Dermis blood vessel endothelial cell (primary cell): ENCODE measurements at regions not wholly inside any gene's neighbourhood (a gene's known extent, or its start where the extent isn't known, plus 50 kb on each side); places are given as distances from the start of the nearest gene placed in this dataset.
"Not testable (repeated sequence)": the region's sequence is repeated elsewhere in the genome, so short reads cannot be mapped to it uniquely, and the experiment has no call there.

ENCODE experiments used
- DNase-seq: peaks from one replicate; pipeline ENCODE4 v3.0.0; 2010

GRCh38 chr21:35449846-35450245 lies 400.7 kb upstream of the RUNX1 start:
- DNase-seq = no peak

- DNase-seq = no peak
Observed at GRCh38 chr21:35448876-35449599, 399.9 kb upstream of the RUNX1 start.

GRCh38 chr21:35444391-35444790 lies 395.3 kb upstream of the RUNX1 start:
- DNase-seq = no peak

- no peak for DNase-seq
Observed at GRCh38 chr21:35441868-35442582, 392.9 kb upstream of the RUNX1 start.

- no peak for DNase-seq
Observed at GRCh38 chr21:35438643-35439404, 389.7 kb upstream of the RUNX1 start.

DNA sequence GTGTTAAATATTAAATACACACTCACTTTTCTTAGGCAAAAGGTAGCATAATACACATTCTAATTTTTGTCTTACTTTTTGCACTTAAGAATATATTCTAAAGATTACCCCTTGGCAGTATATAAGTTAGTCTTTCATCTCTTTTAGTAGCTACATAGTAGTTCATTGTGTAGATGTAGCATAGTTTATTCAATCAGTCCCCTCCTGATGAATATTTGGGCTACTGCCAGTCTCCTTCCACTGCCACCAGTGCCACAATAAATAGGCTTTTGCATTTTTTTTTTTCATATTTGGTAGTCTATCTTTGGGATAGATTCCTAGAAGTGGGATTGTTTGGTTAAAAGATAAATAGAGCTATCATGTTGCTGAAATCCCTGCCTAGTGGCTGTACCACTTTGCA lies 388.8 kb upstream of the RUNX1 start:
- DNase-seq = no peak

DNA sequence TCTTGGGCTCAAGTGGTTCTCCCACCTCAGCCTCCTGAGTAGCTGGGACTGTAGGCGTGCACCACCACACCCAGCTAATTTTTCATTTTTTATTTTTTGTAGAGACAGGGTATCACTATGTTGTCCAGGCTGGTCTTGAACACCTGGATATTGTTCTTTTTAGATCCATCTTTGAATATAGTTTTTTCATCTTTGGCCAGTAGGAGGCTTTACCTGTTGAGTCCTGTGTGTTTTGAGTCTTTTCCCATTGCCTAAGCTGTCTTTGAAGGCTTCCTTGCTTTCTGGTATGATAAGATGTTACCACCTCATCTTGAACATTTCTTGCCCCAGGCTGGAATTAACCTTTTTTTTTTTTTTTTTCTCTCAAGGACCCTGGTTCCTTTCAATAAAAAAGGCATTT lies 387.8 kb upstream of the RUNX1 start:
- DNase-seq = no peak

DNA sequence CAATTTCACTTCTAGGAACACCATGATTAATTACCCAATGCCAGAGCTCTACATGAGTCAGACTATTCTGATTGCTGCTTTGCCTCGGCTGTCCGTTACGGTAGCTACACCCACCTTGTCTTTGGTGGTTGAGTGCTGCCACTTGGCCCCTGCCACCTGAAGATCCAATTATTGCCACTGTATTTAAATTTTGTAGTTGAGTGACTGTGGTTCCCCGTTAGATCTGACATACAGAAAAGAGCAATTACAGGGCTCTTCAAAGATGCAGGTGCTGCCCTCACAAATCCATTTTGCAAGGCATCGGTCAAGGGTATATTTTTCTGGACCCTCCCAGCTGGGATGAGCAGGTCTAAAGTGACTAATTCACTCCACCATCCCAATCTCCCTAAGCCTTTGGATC lies 383.5 kb upstream of the RUNX1 start:
- not testable (repeated sequence) for DNase-seq

DNA sequence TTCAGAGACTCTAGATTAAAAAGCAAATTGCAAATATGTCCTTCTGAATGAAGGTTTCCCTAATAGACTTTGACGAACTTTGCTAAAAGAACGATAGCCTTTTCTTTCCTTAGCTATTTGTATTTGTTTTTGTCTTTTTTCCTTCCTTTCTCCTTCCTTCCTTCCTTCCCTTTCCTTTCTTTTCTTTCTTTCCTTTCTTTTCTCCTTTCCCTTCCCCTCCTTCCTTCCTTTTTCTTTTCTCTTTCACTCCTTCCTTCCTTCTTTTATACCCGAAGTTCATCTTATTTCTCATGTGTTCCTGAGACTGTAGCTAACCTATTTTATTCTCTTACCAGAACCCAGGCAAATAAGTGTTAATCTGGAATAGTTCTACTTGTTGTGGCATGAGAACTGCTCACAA lies 381.2 kb upstream of the RUNX1 start:
- no peak for DNase-seq

DNA sequence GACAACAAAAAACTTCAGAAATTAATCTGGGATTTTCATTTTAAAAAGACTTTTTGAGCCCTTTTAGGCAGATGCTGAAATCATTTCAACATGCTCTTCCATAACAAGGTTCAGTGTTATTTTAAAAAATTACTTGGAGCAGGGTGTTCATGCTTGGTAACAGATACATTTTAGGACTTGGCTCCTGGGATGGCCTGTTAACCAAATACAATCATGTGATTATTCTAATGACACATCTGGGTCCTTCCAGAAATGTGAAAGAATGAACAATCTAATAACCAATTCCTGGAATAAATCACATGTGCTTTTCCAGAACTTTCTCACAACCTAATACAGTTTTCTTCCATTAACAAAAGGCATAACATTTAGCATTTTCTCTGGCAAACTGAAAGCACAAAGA lies 379.8 kb upstream of the RUNX1 start:
- DNase-seq = no peak

DNA sequence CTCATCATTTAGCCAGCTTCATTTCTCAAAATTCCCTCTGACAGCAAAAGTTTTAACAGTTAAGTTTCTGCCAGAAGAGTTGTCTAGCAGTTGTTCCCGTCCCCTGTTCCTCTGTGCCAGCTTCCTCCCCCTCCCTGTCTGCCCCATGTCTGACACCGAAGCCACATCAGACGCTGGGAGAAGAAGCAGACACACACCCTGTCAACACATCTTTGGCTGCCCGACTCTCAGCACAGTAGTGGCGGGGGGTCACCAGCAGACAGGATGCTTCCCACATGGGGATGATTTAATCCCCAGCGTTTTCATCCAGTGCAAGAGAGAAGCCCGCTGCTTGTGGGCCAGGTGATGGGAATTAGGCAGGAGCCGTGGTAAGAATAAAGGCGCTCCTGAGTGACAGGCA lies 379.4 kb upstream of the RUNX1 start:
- no peak for DNase-seq

DNA sequence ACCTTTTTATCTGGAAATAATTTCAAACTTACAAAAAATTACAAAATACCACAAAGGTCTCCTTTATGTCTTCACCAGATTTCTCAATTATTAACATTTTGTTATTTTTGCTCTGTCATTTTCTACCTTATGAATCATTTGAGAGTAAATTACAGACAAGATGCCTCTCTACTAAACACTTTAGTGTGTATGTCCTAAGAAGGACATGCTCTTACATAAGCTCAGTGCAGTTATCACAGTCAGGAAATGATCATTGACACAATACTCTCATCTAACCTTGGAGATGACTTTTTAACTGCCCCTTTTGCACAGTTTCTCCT lies 378.9 kb upstream of the RUNX1 start:
- DNase-seq = no peak

GRCh38 chr21:35427320-35428000 lies 378.4 kb upstream of the RUNX1 start:
- DNase-seq = no peak

DNA sequence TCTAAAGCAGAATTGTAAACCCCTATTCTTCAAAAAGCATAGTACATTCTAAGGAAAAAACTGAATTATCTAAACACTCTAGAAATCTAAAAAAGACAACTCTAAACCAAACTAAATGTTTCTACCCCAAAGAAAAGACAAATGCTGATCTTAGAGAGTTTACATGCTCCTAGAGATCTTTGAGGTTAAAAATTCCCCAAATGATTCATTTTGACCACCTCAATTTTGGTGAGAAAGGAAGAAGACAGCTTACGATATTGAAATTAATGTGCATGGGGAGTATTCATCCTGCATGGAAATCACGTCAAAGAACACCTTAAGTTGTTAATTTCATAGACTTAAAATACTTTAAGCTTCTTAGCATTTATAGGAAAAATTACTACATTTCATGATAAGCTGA lies 377.8 kb upstream of the RUNX1 start:
- no peak for DNase-seq

DNA sequence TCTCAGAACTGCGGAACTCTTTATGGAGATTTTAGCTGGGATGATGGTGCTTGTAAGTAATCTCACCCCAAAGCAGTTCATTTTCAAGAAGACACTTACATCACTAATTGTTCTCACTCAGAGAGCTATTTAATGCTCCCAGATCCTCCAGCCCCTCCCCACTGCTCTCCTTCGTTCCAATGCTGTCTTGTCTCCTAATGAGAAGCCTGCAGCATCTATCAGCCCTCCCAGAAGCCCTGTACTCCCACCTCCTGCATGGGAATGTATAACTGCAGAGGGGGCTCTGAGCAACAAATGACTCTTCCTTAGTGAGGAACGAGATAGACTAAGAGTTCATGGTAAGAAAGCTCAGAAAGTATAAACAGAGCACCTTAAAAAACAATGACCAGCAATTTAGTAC lies 377.4 kb upstream of the RUNX1 start:
- DNase-seq = no peak

- DNase-seq = no peak
Observed at GRCh38 chr21:35424122-35424521, 375.0 kb upstream of the RUNX1 start.

DNA sequence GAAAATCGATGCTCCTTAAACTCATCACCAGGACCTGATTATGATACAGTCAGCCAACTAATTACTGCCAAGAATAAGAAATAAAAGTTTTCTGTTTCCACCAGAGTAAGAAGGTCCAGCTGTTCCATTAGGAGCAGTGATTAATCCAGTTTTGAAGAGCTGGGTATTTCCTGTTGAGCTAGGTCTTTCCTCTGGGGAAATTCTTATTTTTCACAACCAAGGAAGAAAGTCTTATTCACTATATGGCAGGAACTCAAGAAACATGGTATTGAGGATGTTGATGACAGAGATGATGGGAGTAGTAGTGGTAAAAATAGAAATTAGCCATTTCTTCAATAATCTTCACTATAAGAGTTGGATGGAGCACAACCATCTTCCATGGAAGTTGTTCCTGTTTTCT lies 374.6 kb upstream of the RUNX1 start:
- DNase-seq = peak; percentile 7

DNA sequence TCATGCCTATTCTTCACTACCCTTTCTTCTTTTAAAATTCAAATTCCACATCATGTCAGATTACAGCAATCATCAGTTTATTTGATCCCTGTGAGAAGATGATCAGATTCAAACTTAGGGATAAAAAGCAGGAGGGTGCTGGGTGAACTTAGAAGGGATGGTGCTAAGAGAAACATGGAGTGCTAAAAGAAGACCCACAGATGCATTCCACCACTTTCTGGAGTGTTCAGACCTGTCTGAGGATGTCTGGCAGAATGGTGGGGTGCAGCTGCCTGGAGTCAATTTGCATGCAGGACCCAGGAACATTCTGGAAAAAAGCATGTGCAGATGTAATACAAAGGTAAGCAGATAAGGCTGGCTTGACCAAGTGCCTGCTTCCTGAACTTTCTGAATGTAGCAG lies 372.9 kb upstream of the RUNX1 start:
- DNase-seq = no peak

DNA sequence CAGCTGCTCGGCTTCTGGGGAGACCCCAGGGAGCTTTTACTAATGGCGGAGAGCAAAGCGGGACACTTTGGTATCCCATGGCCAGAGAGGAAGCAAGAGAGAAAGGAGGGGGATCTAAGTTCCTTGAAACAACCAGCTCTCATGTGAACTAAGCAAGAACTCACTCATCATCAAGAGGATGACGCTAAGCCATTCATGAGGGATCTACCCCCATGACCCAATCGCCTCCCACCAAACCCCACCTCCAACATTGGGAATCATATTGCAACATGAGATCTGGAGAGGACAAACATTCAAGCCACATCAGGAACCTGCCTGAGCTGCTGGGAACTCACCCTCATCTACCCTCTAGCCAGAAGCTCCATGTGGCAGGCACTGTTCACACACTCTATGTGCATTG lies 372.1 kb upstream of the RUNX1 start:
- DNase-seq = no peak

- DNase-seq = no peak
Observed at GRCh38 chr21:35420656-35421055, 371.6 kb upstream of the RUNX1 start.

DNA sequence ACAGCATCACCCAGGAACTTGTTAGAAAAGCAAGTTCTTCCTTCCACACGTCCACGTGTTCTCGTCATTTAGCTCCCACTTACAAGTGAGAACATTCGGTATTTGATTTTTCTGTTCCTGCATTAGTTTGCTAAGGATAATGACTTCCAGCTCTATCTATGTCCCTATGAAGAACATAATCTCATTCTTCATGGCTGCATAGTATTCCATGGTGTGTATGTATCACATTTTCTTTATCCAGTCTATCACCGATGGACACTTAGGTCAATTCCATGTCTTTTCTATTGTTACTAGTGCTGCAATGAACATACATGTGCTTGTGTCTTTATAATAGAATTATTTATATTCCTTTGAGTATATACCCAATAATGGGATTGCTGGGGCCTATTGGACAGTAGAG lies 368.7 kb upstream of the RUNX1 start:
- DNase-seq = no peak

DNA sequence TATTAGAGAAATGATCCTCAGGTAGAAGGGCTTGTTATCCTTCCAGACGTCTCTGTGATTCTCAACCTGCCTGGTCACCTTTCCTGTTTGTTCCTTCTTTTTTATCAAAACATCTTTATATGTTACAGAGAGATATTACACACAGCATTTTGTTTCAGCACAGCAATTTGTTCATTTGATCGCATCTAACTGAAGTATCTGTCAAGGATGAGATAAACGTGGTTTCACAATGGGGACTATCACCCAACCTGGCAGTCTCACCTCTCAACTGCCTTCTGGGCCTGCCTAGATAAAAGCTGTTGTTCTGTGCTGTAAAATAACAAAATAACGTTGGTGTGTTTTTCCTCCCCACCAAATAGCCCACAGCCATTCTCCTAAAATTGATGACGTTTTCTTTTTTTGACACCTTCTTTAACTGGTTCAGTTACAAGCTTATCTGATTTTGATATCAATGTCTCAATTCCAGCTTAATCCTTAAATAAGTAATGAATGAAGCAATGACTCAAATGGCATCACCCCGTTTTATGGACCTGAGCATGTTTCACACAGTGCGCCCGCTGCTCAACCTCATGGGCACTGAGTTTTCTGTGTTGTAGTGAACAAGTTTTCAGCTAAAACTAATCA lies 367.9 kb upstream of the RUNX1 start:
- no peak for DNase-seq
